ENCODE measurements at regions not wholly inside any gene's neighbourhood (a gene's known extent, or its start where the extent isn't known, plus 50 kb on each side); places are given as distances from the start of the nearest gene placed in this dataset.

DNA sequence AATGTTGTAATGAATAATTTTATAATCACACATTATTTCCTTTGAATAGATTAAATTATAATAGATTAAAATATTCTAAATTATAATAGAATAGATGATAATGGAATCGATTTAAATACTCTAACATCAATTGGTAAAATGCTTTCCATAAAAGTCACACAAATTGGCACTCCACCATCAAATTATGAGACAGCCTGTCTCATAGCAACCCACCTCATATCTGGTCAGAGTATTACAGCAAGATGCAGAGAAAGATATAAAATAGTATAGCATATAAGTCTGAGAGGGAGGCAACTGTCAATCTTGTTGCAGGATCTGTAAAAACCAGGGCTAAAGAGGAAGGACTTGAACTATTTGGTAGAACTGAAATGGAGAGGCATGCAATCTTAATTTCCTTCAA, 98.4 kb upstream of the NCKAP5 start:
- TF ChIP-seq, protein P1, sequence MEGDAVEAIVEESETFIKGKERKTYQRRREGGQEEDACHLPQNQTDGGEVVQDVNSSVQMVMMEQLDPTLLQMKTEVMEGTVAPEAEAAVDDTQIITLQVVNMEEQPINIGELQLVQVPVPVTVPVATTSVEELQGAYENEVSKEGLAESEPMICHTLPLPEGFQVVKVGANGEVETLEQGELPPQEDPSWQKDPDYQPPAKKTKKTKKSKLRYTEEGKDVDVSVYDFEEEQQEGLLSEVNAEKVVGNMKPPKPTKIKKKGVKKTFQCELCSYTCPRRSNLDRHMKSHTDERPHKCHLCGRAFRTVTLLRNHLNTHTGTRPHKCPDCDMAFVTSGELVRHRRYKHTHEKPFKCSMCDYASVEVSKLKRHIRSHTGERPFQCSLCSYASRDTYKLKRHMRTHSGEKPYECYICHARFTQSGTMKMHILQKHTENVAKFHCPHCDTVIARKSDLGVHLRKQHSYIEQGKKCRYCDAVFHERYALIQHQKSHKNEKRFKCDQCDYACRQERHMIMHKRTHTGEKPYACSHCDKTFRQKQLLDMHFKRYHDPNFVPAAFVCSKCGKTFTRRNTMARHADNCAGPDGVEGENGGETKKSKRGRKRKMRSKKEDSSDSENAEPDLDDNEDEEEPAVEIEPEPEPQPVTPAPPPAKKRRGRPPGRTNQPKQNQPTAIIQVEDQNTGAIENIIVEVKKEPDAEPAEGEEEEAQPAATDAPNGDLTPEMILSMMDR (IDR thresholded peaks at IDR 0.05), result no peak
- no peak for TF ChIP-seq EZH2 (IDR thresholded peaks at IDR 0.05; ENCODE audit: borderline replicate concordance, insufficient read depth, low read depth, low read length, poor library complexity, severe bottlenecking)
